ENCODE measurements at regions not wholly inside any gene's neighbourhood (a gene's known extent, or its start where the extent isn't known, plus 50 kb on each side); places are given as distances from the start of the nearest gene placed in this dataset.
A peak's percentile ranks its signal among the peaks of the same experiment; 100 is the strongest.

GRCh38 chr14:96638041-96638855 is 136.1 kb downstream of the PAPOLA start:
- peak; percentile 33 for DNase-seq

GRCh38 chr14:96639550-96639949 is 137.4 kb downstream of the PAPOLA start:
- DNase-seq, result peak; percentile 28

- DNase-seq, result no peak
These were observed 146.5 kb downstream of the PAPOLA start for GRCh38 chr14:96648506-96649326.

GRCh38 chr14:96649327-96649601 is 147.1 kb downstream of the PAPOLA start:
- no peak for DNase-seq

GRCh38 chr14:96653597-96653996 is 143.6 kb upstream of the VRK1 start:
- no peak for DNase-seq

GRCh38 chr14:96658611-96659010 is 138.6 kb upstream of the VRK1 start:
- no peak for DNase-seq

GRCh38 chr14:96660123-96660522 is 137.1 kb upstream of the VRK1 start:
- DNase-seq, result no peak

- no peak for DNase-seq
These were observed 136.5 kb upstream of the VRK1 start for GRCh38 chr14:96660667-96661066.

- DNase-seq, result no peak
These were observed 135.8 kb upstream of the VRK1 start for GRCh38 chr14:96661244-96661969.

- no peak for DNase-seq
These were observed 134.8 kb upstream of the VRK1 start for GRCh38 chr14:96662116-96662970.

- no peak for DNase-seq
These were observed 134.1 kb upstream of the VRK1 start for GRCh38 chr14:96663076-96663475.

GRCh38 chr14:96663491-96664067 is 133.6 kb upstream of the VRK1 start:
- DNase-seq, result no peak

- no peak for DNase-seq
These were observed 131.1 kb upstream of the VRK1 start for GRCh38 chr14:96666088-96666487.

- no peak for DNase-seq
These were observed 126.8 kb upstream of the VRK1 start for GRCh38 chr14:96670391-96670790.

- DNase-seq, result no peak
These were observed 126.0 kb upstream of the VRK1 start for GRCh38 chr14:96671218-96671617.

GRCh38 chr14:96673706-96674105 is 123.5 kb upstream of the VRK1 start:
- no peak for DNase-seq

- DNase-seq, result no peak
These were observed 123.1 kb upstream of the VRK1 start for GRCh38 chr14:96674121-96674520.

- no peak for DNase-seq
These were observed 121.0 kb upstream of the VRK1 start for GRCh38 chr14:96676166-96676565.

- no peak for DNase-seq
These were observed 115.4 kb upstream of the VRK1 start for GRCh38 chr14:96681829-96682228.

- DNase-seq, result no peak
These were observed 114.8 kb upstream of the VRK1 start for GRCh38 chr14:96682401-96682800.

GRCh38 chr14:96683562-96684289 is 113.5 kb upstream of the VRK1 start:
- no peak for DNase-seq

GRCh38 chr14:96686126-96686525 is 111.1 kb upstream of the VRK1 start:
- DNase-seq, result no peak
